ENCODE measurements at regions not wholly inside any gene's neighbourhood (a gene's known extent, or its start where the extent isn't known, plus 50 kb on each side); places are given as distances from the start of the nearest gene placed in this dataset.

- Histone ChIP-seq H3K27me3 (ENCODE audit: control insufficient read depth, insufficient read depth, low read length) (no peaks in the 10 kb centered on the region), H3K9me3 (ENCODE audit: control insufficient read depth in 2 of 2, low read length in 2 of 2) (no peaks in the 10 kb centered on the region), H3K4me1 (ENCODE audit: control insufficient read depth, insufficient read depth, low read length, poor library complexity, severe bottlenecking) (no peaks in the 10 kb centered on the region), H3K27ac (ENCODE audit: insufficient read depth, low read length, poor library complexity, severe bottlenecking) (no peak overlapping the region), H3K4me3 (ENCODE audit: low read depth, low read length) (no peak overlapping the region), H3K36me3 (ENCODE audit: control insufficient read depth, insufficient read depth, low read length) (no peaks in the 10 kb centered on the region)
- no peaks in the 10 kb centered on the region for H3K27me3 Mint-ChIP-seq
- ATAC-seq (ENCODE audit: low read depth in 2 of 2), result no peak
- H3K4me3 Mint-ChIP-seq, result no peak overlapping the region
- no peaks in the 10 kb centered on the region for H3K4me1 Mint-ChIP-seq
- H3K9me3 Mint-ChIP-seq, result peaks cover 0 to 4% (median 0%) of the 10 kb centered on the region in 7 donors
- H3K36me3 Mint-ChIP-seq, result no peaks in the 10 kb centered on the region
- no peak for DNase-seq
- H3K27ac Mint-ChIP-seq, result no peak overlapping the region
These were observed 237.4 kb downstream of the CENPF start for GRCh38 chr1:214840356-214840755.

GRCh38 chr1:214842856-214843255 lies 239.7 kb upstream of the KCNK2 start:
- no peaks in the 10 kb centered on the region for H3K36me3 ChIP-seq (ENCODE audit: control insufficient read depth, insufficient read depth, low read length)
- H3K4me3 ChIP-seq (ENCODE audit: low read depth, low read length), result no peak overlapping the region
- Mint-ChIP-seq H3K27ac (no peak overlapping the region), H3K36me3 (no peaks in the 10 kb centered on the region), H3K4me1 (no peaks in the 10 kb centered on the region), H3K9me3 (peaks cover 0 to 4% (median 0%) of the 10 kb centered on the region in 7 donors), H3K4me3 (no peak overlapping the region), H3K27me3 (no peaks in the 10 kb centered on the region)
- no peaks in the 10 kb centered on the region for H3K27me3 ChIP-seq (ENCODE audit: control insufficient read depth, insufficient read depth, low read length)
- H3K4me1 ChIP-seq (ENCODE audit: control insufficient read depth, insufficient read depth, low read length, poor library complexity, severe bottlenecking), result no peaks in the 10 kb centered on the region
- ATAC-seq (ENCODE audit: low read depth in 2 of 2) (no peak), DNase-seq (no peak)
- no peak overlapping the region for H3K27ac ChIP-seq (ENCODE audit: insufficient read depth, low read length, poor library complexity, severe bottlenecking)
- no peaks in the 10 kb centered on the region for H3K9me3 ChIP-seq (ENCODE audit: control insufficient read depth in 2 of 2, low read length in 2 of 2)

GRCh38 chr1:214843281-214843680 lies 239.3 kb upstream of the KCNK2 start:
- peaks cover 0 to 4% (median 0%) of the 10 kb centered on the region in 7 donors for H3K9me3 Mint-ChIP-seq
- H3K4me3 Mint-ChIP-seq, result no peak overlapping the region
- Histone ChIP-seq H3K9me3 (ENCODE audit: control insufficient read depth in 2 of 2, low read length in 2 of 2) (no peaks in the 10 kb centered on the region), H3K4me3 (ENCODE audit: low read depth, low read length) (no peak overlapping the region), H3K36me3 (ENCODE audit: control insufficient read depth, insufficient read depth, low read length) (no peaks in the 10 kb centered on the region), H3K27ac (ENCODE audit: insufficient read depth, low read length, poor library complexity, severe bottlenecking) (no peak overlapping the region), H3K27me3 (ENCODE audit: control insufficient read depth, insufficient read depth, low read length) (no peaks in the 10 kb centered on the region), H3K4me1 (ENCODE audit: control insufficient read depth, insufficient read depth, low read length, poor library complexity, severe bottlenecking) (no peaks in the 10 kb centered on the region)
- H3K27ac Mint-ChIP-seq, result no peak overlapping the region
- H3K4me1 Mint-ChIP-seq, result no peaks in the 10 kb centered on the region
- H3K27me3 Mint-ChIP-seq, result no peaks in the 10 kb centered on the region
- DNase-seq (no peak), ATAC-seq (ENCODE audit: low read depth in 2 of 2) (no peak)
- no peaks in the 10 kb centered on the region for H3K36me3 Mint-ChIP-seq

GRCh38 chr1:214844319-214844718 lies 238.2 kb upstream of the KCNK2 start:
- H3K4me1 ChIP-seq (ENCODE audit: control insufficient read depth, insufficient read depth, low read length, poor library complexity, severe bottlenecking), result no peaks in the 10 kb centered on the region
- no peaks in the 10 kb centered on the region for H3K9me3 ChIP-seq (ENCODE audit: control insufficient read depth in 2 of 2, low read length in 2 of 2)
- ATAC-seq (ENCODE audit: low read depth in 2 of 2) (no peak), DNase-seq (no peak)
- no peak overlapping the region for H3K27ac Mint-ChIP-seq
- no peaks in the 10 kb centered on the region for H3K27me3 ChIP-seq (ENCODE audit: control insufficient read depth, insufficient read depth, low read length)
- no peaks in the 10 kb centered on the region for H3K36me3 Mint-ChIP-seq
- H3K9me3 Mint-ChIP-seq, result peaks cover 0 to 4% (median 0%) of the 10 kb centered on the region in 7 donors
- no peak overlapping the region for H3K4me3 ChIP-seq (ENCODE audit: low read depth, low read length)
- no peaks in the 10 kb centered on the region for H3K4me1 Mint-ChIP-seq
- H3K4me3 Mint-ChIP-seq, result no peak overlapping the region
- no peak overlapping the region for H3K27ac ChIP-seq (ENCODE audit: insufficient read depth, low read length, poor library complexity, severe bottlenecking)
- H3K36me3 ChIP-seq (ENCODE audit: control insufficient read depth, insufficient read depth, low read length), result no peaks in the 10 kb centered on the region
- H3K27me3 Mint-ChIP-seq, result no peaks in the 10 kb centered on the region

- no peaks in the 10 kb centered on the region for H3K36me3 ChIP-seq (ENCODE audit: control insufficient read depth, insufficient read depth, low read length)
- Mint-ChIP-seq H3K4me3 (no peak overlapping the region), H3K27me3 (no peaks in the 10 kb centered on the region), H3K36me3 (no peaks in the 10 kb centered on the region), H3K9me3 (peaks cover 0 to 13% (median 1%) of the 10 kb centered on the region in 7 donors), H3K27ac (no peak overlapping the region), H3K4me1 (no peaks in the 10 kb centered on the region)
- H3K27me3 ChIP-seq (ENCODE audit: control insufficient read depth, insufficient read depth, low read length), result no peaks in the 10 kb centered on the region
- ATAC-seq (ENCODE audit: low read depth in 2 of 2), result no peak
- H3K9me3 ChIP-seq (ENCODE audit: control insufficient read depth in 2 of 2, low read length in 2 of 2), result peaks cover 0 to 6% of the 10 kb centered on the region in 2 experiments
- no peak overlapping the region for H3K4me3 ChIP-seq (ENCODE audit: low read depth, low read length)
- no peaks in the 10 kb centered on the region for H3K4me1 ChIP-seq (ENCODE audit: control insufficient read depth, insufficient read depth, low read length, poor library complexity, severe bottlenecking)
- no peak for DNase-seq
- H3K27ac ChIP-seq (ENCODE audit: insufficient read depth, low read length, poor library complexity, severe bottlenecking), result no peak overlapping the region
These were observed 236.3 kb upstream of the KCNK2 start for GRCh38 chr1:214846276-214846675.

- H3K4me3 Mint-ChIP-seq, result no peak overlapping the region
- no peaks in the 10 kb centered on the region for H3K36me3 Mint-ChIP-seq
- ATAC-seq (ENCODE audit: low read depth in 2 of 2) (no peak), DNase-seq (no peak)
- no peaks in the 10 kb centered on the region for H3K27me3 Mint-ChIP-seq
- no peaks in the 10 kb centered on the region for H3K27me3 ChIP-seq (ENCODE audit: control insufficient read depth, insufficient read depth, low read length)
- H3K36me3 ChIP-seq (ENCODE audit: control insufficient read depth, insufficient read depth, low read length), result no peaks in the 10 kb centered on the region
- no peaks in the 10 kb centered on the region for H3K4me1 ChIP-seq (ENCODE audit: control insufficient read depth, insufficient read depth, low read length, poor library complexity, severe bottlenecking)
- H3K27ac Mint-ChIP-seq, result no peak overlapping the region
- no peaks in the 10 kb centered on the region for H3K4me1 Mint-ChIP-seq
- H3K4me3 ChIP-seq (ENCODE audit: low read depth, low read length), result no peak overlapping the region
- no peak overlapping the region for H3K27ac ChIP-seq (ENCODE audit: insufficient read depth, low read length, poor library complexity, severe bottlenecking)
- H3K9me3 Mint-ChIP-seq, result peaks cover 0 to 13% (median 4%) of the 10 kb centered on the region in 7 donors
- H3K9me3 ChIP-seq (ENCODE audit: control insufficient read depth in 2 of 2, low read length in 2 of 2), result peaks cover 0 to 6% of the 10 kb centered on the region in 2 experiments
These were observed 235.3 kb upstream of the KCNK2 start for GRCh38 chr1:214847071-214847810.

GRCh38 chr1:214848101-214848500 lies 234.4 kb upstream of the KCNK2 start:
- H3K36me3 ChIP-seq (ENCODE audit: control insufficient read depth, insufficient read depth, low read length), result no peaks in the 10 kb centered on the region
- no peaks in the 10 kb centered on the region for H3K4me1 ChIP-seq (ENCODE audit: control insufficient read depth, insufficient read depth, low read length, poor library complexity, severe bottlenecking)
- DNase-seq (no peak), ATAC-seq (ENCODE audit: low read depth in 2 of 2) (no peak)
- H3K27ac ChIP-seq (ENCODE audit: insufficient read depth, low read length, poor library complexity, severe bottlenecking), result no peak overlapping the region
- Mint-ChIP-seq H3K36me3 (no peaks in the 10 kb centered on the region), H3K27me3 (no peaks in the 10 kb centered on the region), H3K4me1 (no peaks in the 10 kb centered on the region), H3K9me3 (peaks cover 0 to 13% (median 4%) of the 10 kb centered on the region in 7 donors), H3K27ac (no peak overlapping the region), H3K4me3 (no peak overlapping the region)
- H3K9me3 ChIP-seq (ENCODE audit: control insufficient read depth in 2 of 2, low read length in 2 of 2), result peaks cover 0 to 6% of the 10 kb centered on the region in 2 experiments
- H3K4me3 ChIP-seq (ENCODE audit: low read depth, low read length), result no peak overlapping the region
- no peaks in the 10 kb centered on the region for H3K27me3 ChIP-seq (ENCODE audit: control insufficient read depth, insufficient read depth, low read length)

GRCh38 chr1:214850432-214851050 lies 232.0 kb upstream of the KCNK2 start:
- Histone ChIP-seq H3K27me3 (ENCODE audit: control insufficient read depth, insufficient read depth, low read length) (no peaks in the 10 kb centered on the region), H3K4me1 (ENCODE audit: control insufficient read depth, insufficient read depth, low read length, poor library complexity, severe bottlenecking) (no peaks in the 10 kb centered on the region), H3K36me3 (ENCODE audit: control insufficient read depth, insufficient read depth, low read length) (no peaks in the 10 kb centered on the region), H3K9me3 (ENCODE audit: control insufficient read depth in 2 of 2, low read length in 2 of 2) (peaks cover 0 to 6% of the 10 kb centered on the region in 2 experiments), H3K4me3 (ENCODE audit: low read depth, low read length) (no peak overlapping the region), H3K27ac (ENCODE audit: insufficient read depth, low read length, poor library complexity, severe bottlenecking) (no peak overlapping the region)
- ATAC-seq (ENCODE audit: low read depth in 2 of 2) (no peak), DNase-seq (no peak)
- Mint-ChIP-seq H3K27me3 (no peaks in the 10 kb centered on the region), H3K9me3 (peaks cover 1 to 9% (median 6%) of the 10 kb centered on the region in 7 donors), H3K4me3 (no peak overlapping the region), H3K4me1 (no peaks in the 10 kb centered on the region), H3K36me3 (no peaks in the 10 kb centered on the region), H3K27ac (no peak overlapping the region)
